GM12864 (cell line): ENCODE measurements at regions not wholly inside any gene's neighbourhood (a gene's known extent, or its start where the extent isn't known, plus 50 kb on each side); places are given as distances from the start of the nearest gene placed in this dataset.
"Not testable (repeated sequence)": the region's sequence is repeated elsewhere in the genome, so short reads cannot be mapped to it uniquely, and the experiment has no call there.

Experiments used
- DNase-seq: peaks from one replicate; pipeline ENCODE4 v3.0.0-alpha.2; 2011; ENCODE audit warnings: low read depth
- H3K4me3 ChIP-seq: 2 replicates; pipeline ENCODE4 v1.5.1; 2011; ENCODE audit warnings: mild to moderate bottlenecking, low read depth, low read length, control low read depth
- CTCF ChIP-seq: IDR thresholded peaks from 2 replicates; pipeline ENCODE4 v1.5.1; 2011; ENCODE audit warnings: low read depth, mild to moderate bottlenecking, moderate library complexity, low read length, control low read depth, inconsistent platforms; ENCODE audit errors: missing control alignments

- no peak overlapping the region for H3K4me3 ChIP-seq
- DNase-seq = no peak
- TF ChIP-seq CTCF = no peak
Observed at GRCh38 chr18:75844146-75844545, 416.6 kb upstream of the SMIM21 start.

GRCh38 chr18:75840131-75840530 is 412.6 kb upstream of the SMIM21 start:
- TF ChIP-seq CTCF = no peak
- H3K4me3 ChIP-seq = no peak overlapping the region
- DNase-seq = no peak

GRCh38 chr18:75839686-75840085 is 412.2 kb upstream of the SMIM21 start:
- H3K4me3 ChIP-seq = not testable (repeated sequence)

GRCh38 chr18:75839041-75839440 is 411.5 kb upstream of the SMIM21 start:
- no peak for TF ChIP-seq CTCF
- H3K4me3 ChIP-seq = no peak overlapping the region
- no peak for DNase-seq

More at GRCh38 chr18:75839686-75840085, 412.2 kb upstream of the SMIM21 start:
- not testable (repeated sequence) for DNase-seq

- no peak overlapping the region for H3K4me3 ChIP-seq
- TF ChIP-seq CTCF = no peak
- no peak for DNase-seq
Observed at GRCh38 chr18:75837316-75837715, 409.8 kb upstream of the SMIM21 start.

GRCh38 chr18:75836516-75836915 is 409.0 kb upstream of the SMIM21 start:
- no peak overlapping the region for H3K4me3 ChIP-seq
- no peak for DNase-seq
- TF ChIP-seq CTCF = no peak

GRCh38 chr18:75831960-75832359 is 404.5 kb upstream of the SMIM21 start:
- no peak for DNase-seq
- no peak overlapping the region for H3K4me3 ChIP-seq
- no peak for TF ChIP-seq CTCF

GRCh38 chr18:75830828-75831227 is 403.3 kb upstream of the SMIM21 start:
- H3K4me3 ChIP-seq = no peak overlapping the region
- no peak for TF ChIP-seq CTCF
- DNase-seq = no peak
